Gastrocnemius medialis (tissue), 4 donors: ENCODE measurements at regions not wholly inside any gene's neighbourhood (a gene's known extent, or its start where the extent isn't known, plus 50 kb on each side); places are given as distances from the start of the nearest gene placed in this dataset.

Experiments used
- CTCF ChIP-seq, 5 experiments: fragments of 450-650 bp in 3 of 5; fragments of 200-600 bp in 2 of 5; sonication (generic) in 2 of 5; IDR thresholded peaks in 4 of 5; conservative IDR thresholded peaks in 1 of 5; 1 replicate in 4 of 5; 2 replicates in 1 of 5; pipeline ENCODE4 v1.5.1; 2016 to 2019; ENCODE audit warnings: antibody characterized with exemption in 5 of 5, mild to moderate bottlenecking in 3 of 5, moderate library complexity in 3 of 5
- POLR2A ChIP-seq, 2 donors: fragments of 450-650 bp; IDR thresholded peaks; one replicate each; pipeline ENCODE4 v1.6.1; 2017; ENCODE audit warnings: antibody characterized with exemption in 2 of 2, mild to moderate bottlenecking in 2 of 2, moderate library complexity in 2 of 2

- TF ChIP-seq CTCF (IDR thresholded peaks at IDR 0.05 in 4 of 5, conservative IDR thresholded peaks at IDR 0.05 in 1 of 5): no peak
- no peak for TF ChIP-seq POLR2A (IDR thresholded peaks at IDR 0.05)
Observed at GRCh38 chr4:60129740-60130139, 1070.4 kb upstream of the ADGRL3 start.
